SK-N-SH (cell line): ENCODE measurements at regions not wholly inside any gene's neighbourhood (a gene's known extent, or its start where the extent isn't known, plus 50 kb on each side); places are given as distances from the start of the nearest gene placed in this dataset.
"Not testable (repeated sequence)": the region's sequence is repeated elsewhere in the genome, so short reads cannot be mapped to it uniquely, and the experiment has no call there.

Source experiments
- RFX5 ChIP-seq: IDR thresholded peaks from 2 replicates; pipeline ENCODE4 v1.6.1; 2012; ENCODE audit warnings: mild to moderate bottlenecking, improper control_type of control experiment, low read length
- TEAD4 ChIP-seq: IDR thresholded peaks from 2 replicates; pipeline ENCODE4 v1.4.0; 2012; ENCODE audit warnings: mild to moderate bottlenecking, borderline replicate concordance; ENCODE audit not compliant: insufficient read depth
- YY1 ChIP-seq: IDR thresholded peaks from 2 replicates; pipeline ENCODE4 v1.4.0; 2012; ENCODE audit warnings: low read depth, mild to moderate bottlenecking
- TF ChIP-seq, protein P1 (sequence below): fragments of 200-600 bp; sonication (generic); IDR thresholded peaks from 2 replicates; pipeline ENCODE4 v1.6.1; 2017; ENCODE audit warnings: antibody characterized with exemption, mild to moderate bottlenecking, moderate library complexity

DNA sequence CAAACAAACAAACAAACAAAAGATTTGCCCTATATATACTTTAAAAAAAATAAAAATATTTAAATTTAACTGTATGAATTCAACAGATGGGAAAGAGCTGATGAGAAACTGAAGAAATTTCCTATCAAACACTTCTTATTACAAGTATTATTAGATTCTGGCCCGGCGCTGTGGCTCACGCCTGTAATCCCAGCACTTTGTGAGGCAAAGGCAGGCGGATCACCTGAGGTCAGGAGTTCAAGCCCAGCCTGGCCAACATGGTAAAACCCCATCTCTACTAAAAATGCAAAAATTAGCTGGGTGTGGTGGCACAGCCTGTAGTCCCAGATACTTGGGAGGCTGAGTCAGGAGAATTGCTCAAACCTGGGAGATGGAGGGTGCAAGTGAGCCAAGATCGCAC is 180.8 kb downstream of the ABCC12 start:
- not testable (repeated sequence) for TF ChIP-seq RFX5, YY1, TEAD4
- TF ChIP-seq, protein P1, sequence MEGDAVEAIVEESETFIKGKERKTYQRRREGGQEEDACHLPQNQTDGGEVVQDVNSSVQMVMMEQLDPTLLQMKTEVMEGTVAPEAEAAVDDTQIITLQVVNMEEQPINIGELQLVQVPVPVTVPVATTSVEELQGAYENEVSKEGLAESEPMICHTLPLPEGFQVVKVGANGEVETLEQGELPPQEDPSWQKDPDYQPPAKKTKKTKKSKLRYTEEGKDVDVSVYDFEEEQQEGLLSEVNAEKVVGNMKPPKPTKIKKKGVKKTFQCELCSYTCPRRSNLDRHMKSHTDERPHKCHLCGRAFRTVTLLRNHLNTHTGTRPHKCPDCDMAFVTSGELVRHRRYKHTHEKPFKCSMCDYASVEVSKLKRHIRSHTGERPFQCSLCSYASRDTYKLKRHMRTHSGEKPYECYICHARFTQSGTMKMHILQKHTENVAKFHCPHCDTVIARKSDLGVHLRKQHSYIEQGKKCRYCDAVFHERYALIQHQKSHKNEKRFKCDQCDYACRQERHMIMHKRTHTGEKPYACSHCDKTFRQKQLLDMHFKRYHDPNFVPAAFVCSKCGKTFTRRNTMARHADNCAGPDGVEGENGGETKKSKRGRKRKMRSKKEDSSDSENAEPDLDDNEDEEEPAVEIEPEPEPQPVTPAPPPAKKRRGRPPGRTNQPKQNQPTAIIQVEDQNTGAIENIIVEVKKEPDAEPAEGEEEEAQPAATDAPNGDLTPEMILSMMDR = not testable (repeated sequence)
